ACHN (cell line): ENCODE measurements at regions not wholly inside any gene's neighbourhood (a gene's known extent, or its start where the extent isn't known, plus 50 kb on each side); places are given as distances from the start of the nearest gene placed in this dataset.
"Not testable (repeated sequence)": the region's sequence is repeated elsewhere in the genome, so short reads cannot be mapped to it uniquely, and the experiment has no call there.

Experiments
- DNase-seq: peaks from one replicate; pipeline ENCODE4 v3.0.0-alpha.2; 2015
- in situ Hi-C: cut with HindIII; loops from 2 replicates; pipeline ENCODE4 v1.10.0; 2017; ENCODE audit warnings: low sequenced_read_pairs, low pct_ligation_motif_present, low pct_unique_long_range_greater_than_20kb

DNA sequence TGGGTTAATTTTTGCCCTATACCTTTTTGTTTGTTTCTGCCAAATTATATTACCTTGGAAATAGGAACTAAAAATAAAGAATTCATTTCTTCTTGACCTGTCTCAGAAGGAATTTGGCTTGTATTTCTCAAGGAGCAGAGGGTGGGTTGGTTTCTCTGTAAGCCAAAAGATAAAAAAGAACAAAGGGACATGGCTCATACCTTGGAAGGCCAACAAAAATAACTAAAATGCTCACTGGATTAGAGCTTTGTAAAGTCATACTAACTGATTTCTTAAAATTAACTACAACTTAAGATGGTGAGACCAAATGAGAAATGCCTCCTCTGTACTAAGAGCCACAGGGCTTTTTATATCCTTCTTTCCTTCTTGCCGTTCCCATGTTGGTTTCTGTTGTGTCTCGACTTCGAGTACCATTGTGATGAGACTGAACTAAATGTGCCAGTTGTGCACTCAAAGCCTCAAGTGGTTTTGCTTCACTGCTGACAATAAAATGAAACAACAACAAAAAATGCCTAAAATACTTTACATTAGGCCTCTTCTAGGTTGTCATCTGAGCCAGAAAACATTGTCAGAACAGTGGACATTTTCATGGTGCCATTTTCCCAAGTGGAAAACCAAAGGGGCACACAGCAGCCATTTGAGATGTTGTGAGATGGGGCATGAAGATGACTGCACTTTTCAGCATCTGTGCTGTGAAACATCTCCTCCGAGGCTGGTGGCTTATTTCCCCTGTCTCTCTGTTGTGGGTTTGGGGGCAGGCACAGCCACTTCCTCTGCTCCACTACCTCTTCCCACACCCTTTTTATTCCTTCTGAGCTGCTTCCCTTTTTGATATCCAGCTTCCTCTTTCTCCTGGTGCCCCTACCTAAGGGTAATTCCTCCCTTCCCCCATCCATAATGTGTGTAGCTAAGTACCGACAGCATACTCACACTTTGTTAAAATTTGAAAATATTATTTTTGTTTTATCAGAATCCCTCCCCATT lies 51.8 kb upstream of the AGR3 start:
- in situ Hi-C loops, result no loop called here
- DNase-seq, result no peak

DNA sequence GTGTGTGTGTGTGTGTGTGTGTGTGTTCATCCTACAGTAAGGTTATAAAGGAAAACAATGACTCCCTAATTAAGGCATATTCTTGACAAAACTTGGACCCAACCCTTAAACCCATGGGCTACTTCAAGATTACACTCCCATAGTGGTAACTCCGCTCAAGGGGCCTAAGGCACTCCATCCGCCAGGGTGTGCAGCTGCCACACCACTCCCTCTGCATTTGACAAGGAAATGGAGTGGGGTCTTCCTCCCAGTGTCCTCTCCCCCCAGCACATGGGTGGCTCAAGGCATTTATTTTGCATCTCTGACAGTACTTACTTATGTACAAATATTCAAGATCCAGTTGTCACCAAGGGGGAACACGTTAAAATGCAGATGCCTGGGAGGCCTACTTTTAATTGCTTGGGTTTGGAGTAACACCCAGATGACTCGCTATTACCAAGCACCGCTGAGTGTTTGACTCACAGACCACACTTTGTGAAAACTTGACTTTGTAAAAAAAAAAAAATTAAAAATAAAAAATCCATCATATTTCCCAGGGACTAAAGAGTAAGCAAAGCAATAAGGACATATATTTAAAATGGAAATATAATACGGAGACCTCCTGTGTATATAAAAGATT lies 53.0 kb upstream of the AGR3 start:
- DNase-seq, result peak; percentile 52
- in situ Hi-C loops, result no loop called here

DNA sequence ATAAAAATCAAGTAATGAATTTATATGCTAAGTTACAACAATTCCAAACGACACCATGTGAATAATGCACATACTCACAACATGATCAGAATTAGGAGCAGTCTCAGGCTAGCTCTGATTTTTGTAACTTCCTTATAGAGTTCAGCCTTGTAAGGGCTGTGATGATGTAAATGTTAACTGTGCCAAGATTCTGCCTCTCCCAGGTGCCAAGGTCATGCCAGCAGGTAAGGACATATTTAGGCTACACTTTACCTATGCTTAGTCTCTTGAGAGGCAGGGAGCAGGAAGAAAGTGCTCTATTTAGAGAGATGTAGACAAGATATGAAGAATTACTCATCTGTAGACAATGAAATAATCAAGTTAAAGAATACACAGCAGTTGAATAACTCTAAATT lies 53.6 kb upstream of the AGR3 start:
- DNase-seq, result no peak
- in situ Hi-C loops, result no loop called here

DNA sequence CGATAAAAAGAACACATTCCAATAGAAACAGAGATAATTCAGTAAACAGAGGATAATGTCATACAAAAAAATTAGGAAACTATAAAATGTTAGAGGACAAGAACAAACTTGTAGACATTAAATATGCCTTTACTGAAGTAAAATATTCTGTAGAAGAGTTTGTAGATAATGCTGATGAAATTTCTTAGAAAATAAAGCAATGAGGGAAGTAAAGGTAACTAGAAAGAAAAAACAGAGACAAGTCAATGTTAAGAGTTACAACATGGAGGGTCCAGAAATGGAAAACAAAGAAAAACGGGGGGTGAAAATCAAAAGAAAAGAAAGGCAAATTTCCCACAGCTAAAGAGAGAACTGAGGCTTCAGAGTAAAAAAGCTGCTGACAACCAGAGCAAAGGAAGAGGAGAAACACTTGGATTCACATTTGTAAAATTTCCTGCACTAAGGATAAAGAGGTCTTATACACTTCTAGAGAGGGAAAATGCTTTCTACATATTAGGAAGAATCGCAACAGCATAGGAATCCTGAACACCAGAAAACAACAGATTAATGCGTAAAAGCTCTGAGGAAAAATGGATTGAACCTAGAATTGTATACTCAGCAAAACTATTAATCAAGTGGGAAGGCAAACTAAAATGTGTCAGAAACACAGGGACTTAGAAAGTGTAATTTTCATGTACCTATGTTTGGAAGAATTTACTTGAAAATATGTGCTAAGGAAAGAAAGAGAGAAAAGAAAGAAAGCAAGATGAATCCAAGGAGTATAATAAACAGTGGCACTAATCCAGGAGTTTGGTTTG lies 55.0 kb upstream of the AGR3 start:
- in situ Hi-C loops, result no loop called here
- DNase-seq, result no peak

DNA sequence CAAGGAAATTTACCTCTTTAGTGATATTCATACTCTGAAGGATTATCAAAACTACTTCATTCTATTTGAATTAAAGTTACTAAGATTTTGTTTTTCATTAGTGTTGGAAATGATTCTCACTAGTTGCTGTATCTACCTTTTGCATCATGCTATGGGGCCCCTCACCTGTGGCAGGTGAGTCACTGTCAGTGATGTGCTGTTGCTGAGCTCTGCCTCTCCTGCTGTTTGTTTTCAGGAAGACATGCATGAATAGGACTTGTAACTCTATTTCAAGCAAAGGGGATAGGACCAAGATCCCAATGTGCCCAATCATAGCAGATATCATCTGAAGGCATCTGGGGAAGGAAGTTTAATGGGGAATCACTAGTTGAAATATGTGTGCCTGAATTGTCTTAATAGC lies 57.4 kb upstream of the AGR3 start:
- DNase-seq, result no peak
- in situ Hi-C loops, result no loop called here

DNA sequence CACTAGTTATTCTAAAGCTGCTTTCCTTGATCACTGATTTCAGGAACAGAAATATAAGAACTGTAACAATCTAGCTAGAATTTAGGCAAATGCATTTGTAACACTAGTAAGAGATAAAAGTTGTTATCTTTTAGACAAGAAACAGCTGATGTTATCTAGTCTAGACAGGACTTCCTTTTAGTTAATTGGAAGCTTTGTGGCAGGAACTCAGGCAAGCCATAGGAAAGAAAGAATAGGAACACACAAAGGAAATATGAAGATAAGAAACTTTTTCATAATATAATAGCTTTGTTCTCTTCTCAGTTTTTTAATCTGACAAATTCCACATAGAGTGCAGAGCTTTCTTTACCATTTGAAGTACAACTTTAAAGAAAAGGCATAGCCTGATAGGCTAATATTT lies 59.0 kb upstream of the AGR3 start:
- DNase-seq, result no peak
- in situ Hi-C loops, result no loop called here

DNA sequence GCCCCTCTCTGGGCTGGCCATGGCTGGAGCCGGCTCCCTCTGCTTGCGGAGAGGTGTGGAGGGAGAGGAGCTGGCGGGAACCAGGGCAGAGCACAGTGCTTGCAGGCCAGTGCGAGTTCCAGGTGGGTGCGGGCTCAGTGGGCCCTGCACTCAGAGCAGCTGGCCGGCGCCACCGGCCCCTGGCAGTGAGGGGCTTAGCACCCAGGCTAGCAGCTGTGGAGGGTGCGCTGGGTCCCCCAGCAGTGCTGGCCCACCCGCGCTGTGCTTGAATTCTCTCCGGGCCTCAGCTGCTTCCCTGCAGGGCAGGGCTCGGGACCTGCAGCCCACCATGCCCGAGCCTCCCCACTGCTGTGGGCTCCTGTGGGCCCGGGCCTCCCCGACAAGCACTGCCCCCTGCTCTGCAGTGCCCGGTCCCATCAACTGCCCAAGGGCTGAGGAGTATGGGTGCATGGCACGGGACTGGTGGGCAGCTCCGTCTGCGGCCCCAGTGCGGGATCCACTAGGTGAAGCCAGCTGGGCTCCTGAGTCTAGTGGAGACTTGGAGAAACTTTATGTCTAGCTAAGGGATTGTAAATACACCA lies 61.2 kb upstream of the AGR3 start:
- in situ Hi-C loops, result no loop called here
- DNase-seq, result no peak

DNA sequence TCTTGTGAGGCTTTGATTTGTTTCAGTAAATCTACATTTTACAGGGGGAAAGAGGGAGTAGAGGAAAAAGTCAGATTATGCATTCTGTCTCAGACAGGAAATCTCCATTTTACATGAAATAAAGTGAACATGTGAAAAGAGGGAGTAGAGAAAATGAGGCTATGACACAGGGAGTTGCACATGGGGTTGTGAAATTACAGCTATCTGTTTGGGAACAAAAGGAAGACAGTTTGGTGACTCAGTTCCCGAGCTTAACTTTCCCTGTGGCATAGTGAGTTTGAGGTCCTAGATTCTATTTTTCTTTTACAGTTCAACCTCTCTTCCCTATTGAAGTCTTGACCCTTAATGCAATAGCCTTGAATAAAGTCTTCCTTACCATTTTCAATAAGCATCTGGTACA lies 63.2 kb upstream of the AGR3 start:
- DNase-seq, result no peak
- in situ Hi-C loops, result no loop called here

DNA sequence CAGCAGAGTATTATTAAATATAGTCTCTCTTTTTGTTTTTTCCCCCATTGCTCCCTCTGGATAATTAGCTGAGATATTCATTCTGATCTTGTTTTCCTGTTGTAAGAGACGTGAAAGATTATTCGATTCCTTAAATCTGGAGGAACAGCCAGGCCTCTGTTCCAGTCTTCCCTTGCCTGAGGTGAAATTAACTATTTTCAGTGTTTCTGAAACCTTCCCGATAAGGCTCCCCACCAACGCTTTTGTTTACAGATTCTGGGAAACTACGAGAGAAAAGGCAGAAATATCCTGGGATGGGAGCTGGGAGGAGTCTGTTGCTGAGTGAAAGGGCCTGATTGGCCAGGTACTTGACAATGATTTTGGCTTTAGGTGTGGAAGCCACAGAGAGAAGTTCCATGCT lies 63.6 kb upstream of the AGR3 start:
- in situ Hi-C loops, result no loop called here

DNA sequence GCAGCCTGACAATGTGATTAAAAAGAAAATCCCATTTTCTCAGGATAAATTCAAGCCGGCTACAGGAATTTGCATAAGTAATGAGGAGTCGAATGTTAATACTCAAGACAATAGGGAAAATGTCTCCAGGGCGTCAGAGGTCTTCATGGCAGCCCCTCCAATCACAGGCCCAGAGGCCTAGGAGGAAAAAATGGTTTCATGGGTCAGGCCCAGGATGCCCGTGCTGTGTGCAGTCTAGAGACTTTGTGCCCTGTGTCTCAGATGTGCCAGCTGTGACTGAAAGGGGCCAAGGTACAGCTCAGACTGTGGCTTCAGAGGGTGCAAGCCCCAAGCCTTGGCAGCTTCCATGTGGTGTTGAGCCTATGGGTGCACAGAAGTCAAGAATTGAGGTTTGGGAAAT lies 66.3 kb upstream of the AGR3 start:
- DNase-seq, in situ Hi-C loops: not testable (repeated sequence)

More for the DNA sequence above, 63.6 kb upstream of the AGR3 start:
- DNase-seq, result no peak

DNA sequence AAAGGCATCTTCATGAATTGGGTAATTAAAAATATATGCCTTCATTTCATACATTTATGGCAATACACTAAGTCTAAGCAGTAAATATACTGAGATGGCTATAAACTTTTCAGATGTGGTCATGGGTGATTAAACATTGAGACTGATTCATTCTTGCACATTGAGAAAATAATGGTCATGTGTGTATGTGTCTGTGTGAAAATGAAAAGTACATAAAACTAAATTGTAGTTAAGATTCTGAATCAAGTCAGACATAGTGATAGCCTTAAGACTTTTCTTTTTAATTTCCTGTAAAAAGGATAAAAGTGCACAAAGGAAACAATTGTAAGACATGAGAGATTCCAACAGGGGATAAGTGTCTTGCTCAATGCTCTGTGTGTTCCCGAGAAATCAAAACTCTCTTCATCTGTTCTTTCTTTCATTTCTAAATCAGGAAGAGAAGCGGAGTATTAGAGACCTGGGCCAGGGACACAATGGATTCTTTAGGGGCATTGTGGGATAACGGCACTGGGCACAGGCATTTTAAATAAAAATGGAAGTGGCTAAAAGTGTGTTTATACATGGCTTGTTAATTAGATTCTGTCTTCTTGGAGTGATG lies 69.8 kb upstream of the AGR3 start:
- in situ Hi-C loops, result no loop called here
- DNase-seq, result no peak

DNA sequence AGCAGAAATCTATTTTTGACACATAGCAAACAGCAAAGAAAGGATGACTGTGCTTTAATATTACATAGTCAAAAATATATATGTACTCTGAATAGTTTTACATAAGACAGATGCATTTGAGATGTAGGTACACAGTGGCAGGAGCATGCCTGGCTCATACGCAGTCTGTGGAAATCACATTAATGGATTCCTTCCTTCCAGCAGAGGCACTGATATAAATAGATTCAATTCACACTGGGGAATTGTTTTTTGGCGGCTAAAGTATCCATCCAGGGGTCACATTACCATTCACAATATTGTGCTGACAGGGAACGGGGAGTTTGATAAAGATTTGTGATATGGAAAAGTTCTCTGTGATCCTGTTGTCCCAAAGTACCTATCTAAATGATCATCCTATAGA lies 72.5 kb upstream of the AGR3 start:
- DNase-seq, result no peak
- in situ Hi-C loops, result no loop called here

DNA sequence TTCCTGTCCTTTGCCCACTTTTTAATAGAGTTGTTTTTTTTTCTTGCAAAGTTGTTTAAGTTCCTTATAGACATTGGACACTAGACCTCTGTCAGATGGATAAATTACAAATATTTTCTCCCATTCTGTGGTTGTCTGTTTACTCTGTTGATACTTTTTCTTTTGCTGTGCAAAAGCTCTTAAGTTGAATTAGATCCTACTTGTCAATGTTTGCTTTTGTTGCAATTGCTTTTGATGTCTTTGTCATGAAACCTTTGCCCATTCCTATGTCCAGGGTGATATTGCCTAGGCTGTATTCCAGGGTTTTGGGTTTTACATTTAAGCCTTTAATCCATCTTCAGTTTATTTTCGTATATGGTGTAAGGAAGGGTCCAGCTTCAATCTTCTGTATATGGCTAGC lies 76.9 kb upstream of the AGR3 start:
- in situ Hi-C loops, result no loop called here
- no peak for DNase-seq

DNA sequence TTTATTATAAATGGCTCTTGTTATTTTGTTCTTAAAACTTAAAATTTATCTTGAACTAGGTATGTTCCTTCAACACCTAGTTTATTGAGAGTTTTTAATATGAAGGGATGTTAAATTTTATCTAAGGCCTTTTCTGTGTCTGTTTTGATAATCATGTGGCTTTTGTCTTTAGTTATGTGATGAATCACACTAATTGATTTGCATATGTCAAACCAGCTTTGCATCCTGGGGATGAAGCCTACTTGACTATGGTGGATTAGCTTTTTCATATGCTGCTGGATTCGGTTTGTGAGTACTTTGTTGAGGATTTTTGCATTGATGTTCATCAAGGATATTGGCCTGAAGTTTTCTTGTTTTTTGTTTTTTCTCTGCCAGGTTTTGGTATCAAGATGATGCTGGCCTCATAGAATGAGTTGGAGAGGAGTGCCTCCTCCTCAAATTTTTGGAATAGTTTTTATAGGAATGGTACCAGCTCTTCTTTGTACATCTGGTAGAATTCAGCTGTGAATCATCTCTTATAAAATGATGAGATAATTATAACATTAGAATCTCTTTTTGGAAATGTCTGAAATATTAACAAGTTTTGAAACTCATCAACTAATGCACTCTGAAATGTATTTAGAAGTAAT lies 78.7 kb upstream of the AGR3 start:
- in situ Hi-C loops, result no loop called here
- no peak for DNase-seq

DNA sequence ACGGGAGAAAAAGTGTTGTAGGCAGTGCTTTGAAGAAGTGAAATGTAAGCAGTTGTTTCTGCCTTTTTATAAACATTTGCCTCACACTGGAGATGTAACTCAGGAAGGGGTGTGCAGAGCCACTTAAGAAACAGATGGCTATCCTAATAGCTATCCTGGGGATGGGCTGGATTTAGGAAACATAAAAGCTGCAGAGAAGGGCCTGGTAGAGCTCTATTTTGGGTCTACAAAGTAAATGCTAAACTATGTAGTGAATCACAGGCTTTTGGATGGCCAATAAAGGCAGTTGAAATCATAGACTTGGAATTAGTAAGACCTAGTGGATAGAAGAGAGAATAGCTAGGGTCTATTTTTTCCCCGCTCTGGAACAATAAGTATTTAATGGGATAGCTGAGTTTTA lies 79.9 kb upstream of the AGR3 start:
- no peak for DNase-seq
- in situ Hi-C loops, result no loop called here

DNA sequence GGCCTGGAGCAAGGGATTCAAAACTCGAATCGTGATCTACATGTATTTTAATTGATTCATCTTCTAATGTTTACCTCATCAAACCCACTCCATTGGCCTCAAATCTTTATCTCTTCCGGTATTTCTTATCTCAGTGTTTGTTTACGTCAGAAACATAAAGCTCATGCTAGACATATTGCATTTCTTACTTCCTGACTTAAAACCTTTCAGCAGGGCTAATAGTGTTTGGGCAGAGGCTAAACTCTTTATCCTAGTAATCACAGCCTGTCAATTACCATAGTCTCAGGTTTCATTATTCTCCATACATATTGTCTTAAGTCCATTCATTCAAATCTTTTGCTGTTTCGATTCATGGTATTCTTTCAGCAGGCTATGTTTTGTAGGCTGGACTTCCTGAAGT lies 81.3 kb upstream of the AGR3 start:
- in situ Hi-C loops, result no loop called here
- DNase-seq, result no peak

DNA sequence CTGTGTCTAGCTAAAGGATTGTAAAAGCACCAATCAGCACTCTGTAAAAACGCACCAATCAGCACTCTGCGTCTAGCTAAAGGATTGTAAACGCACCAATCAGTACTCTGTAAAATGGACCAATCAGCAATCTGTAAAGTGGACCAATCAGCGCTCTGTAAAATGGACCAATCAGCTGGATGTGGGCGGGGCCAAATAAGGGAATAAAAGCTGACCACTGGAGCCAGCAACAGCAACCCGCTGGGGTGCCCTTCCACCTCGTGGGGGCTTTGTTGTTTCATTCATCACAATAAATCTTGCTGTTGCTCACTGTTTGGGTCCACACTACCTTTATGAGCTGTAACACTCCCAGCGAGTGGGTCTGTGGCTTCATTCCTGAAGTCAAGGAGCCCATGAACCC lies 83.9 kb upstream of the AGR3 start:
- in situ Hi-C loops, DNase-seq: not testable (repeated sequence)

DNA sequence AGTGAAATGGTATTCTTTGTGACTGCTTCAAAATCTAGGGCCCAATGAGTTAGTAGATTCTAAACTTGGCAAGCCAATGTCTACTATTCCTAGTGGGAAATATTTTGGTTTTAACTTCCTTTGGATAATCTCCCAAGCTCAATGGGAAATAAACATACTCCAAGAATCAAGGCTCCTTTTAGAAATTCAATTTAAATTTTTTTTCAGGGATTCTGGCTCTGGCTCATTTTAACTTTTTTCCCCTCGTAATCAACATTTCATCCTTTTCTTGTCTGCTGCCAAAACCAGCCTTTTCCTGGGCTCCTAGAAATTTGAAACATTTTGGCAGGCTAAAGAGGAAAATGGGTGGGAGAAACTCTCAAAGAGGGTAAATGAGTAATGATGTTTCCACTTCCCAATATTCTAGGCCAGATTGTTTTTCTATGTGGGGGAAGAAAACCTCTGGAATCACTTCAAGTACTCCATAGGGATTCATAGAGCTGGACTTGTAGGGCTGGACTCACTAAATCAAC lies 85.6 kb upstream of the AGR3 start:
- in situ Hi-C loops, result no loop called here
- DNase-seq, result no peak
